Neutrophil (primary cell): ENCODE measurements at regions not wholly inside any gene's neighbourhood (a gene's known extent, or its start where the extent isn't known, plus 50 kb on each side); places are given as distances from the start of the nearest gene placed in this dataset.

Experiments used
- H3K27ac ChIP-seq: fragments of 200-600 bp; sonication (generic); 2 replicates; pipeline ENCODE4 v1.5.1; 2016; ENCODE audit warnings: mild to moderate bottlenecking, moderate library complexity
- H3K27me3 ChIP-seq: fragments of 200-600 bp; sonication (generic); 2 replicates; pipeline ENCODE4 v1.6.0; 2016; ENCODE audit warnings: mild to moderate bottlenecking
- H3K36me3 ChIP-seq: fragments of 200-600 bp; sonication (generic); 2 replicates; pipeline ENCODE4 v1.5.1; 2017
- H3K4me1 ChIP-seq, 2 experiments: fragments of 200-600 bp in 1 of 2; sonication (generic) in 1 of 2; 1 replicate in 1 of 2; 2 replicates in 1 of 2; pipeline versions ENCODE4 v1.5.1 to v1.6.1; 2013 to 2016; ENCODE audit warnings: low read depth in 1 of 2, low read length in 1 of 2, mild to moderate bottlenecking in 1 of 2, moderate library complexity in 1 of 2; ENCODE audit not compliant: control insufficient read depth in 1 of 2, insufficient read depth in 1 of 2
- H3K4me3 ChIP-seq, 2 experiments: fragments of 200-600 bp in 1 of 2; sonication (generic) in 1 of 2; 1 replicate in 1 of 2; 2 replicates in 1 of 2; pipeline ENCODE4 v1.5.1; 2013 to 2016; ENCODE audit warnings: low read depth in 1 of 2, low read length in 1 of 2, mild to moderate bottlenecking in 1 of 2, moderate library complexity in 1 of 2
- H3K9me3 ChIP-seq: fragments of 200-600 bp; sonication (generic); 2 replicates; pipeline ENCODE4 v1.5.1; 2016
- CTCF ChIP-seq: fragments of 200-600 bp; sonication (generic); IDR thresholded peaks from 2 replicates; pipeline ENCODE4 v1.5.1; 2016; ENCODE audit warnings: antibody characterized with exemption

- H3K27me3 ChIP-seq, result no peaks in the 10 kb centered on the region
- H3K36me3 ChIP-seq, result no peaks in the 10 kb centered on the region
- H3K9me3 ChIP-seq, result no peaks in the 10 kb centered on the region
- H3K4me1 ChIP-seq, result no peaks in the 10 kb centered on the region
- H3K4me3 ChIP-seq, result no peak overlapping the region
- TF ChIP-seq CTCF, result no peak
- H3K27ac ChIP-seq, result no peak overlapping the region
These were observed 391.4 kb upstream of the CADM1 start for GRCh38 chr11:115895594-115895993.

GRCh38 chr11:115894176-115894575 is 390.0 kb upstream of the CADM1 start:
- Histone ChIP-seq H3K4me3 (no peak overlapping the region), H3K27ac (no peak overlapping the region)
- no peak for TF ChIP-seq CTCF

GRCh38 chr11:115893461-115894099 is 389.4 kb upstream of the CADM1 start:
- no peaks in the 10 kb centered on the region for H3K36me3 ChIP-seq

More at GRCh38 chr11:115894176-115894575, 390.0 kb upstream of the CADM1 start:
- Histone ChIP-seq H3K4me1 (no peaks in the 10 kb centered on the region), H3K27me3 (no peaks in the 10 kb centered on the region), H3K36me3 (no peaks in the 10 kb centered on the region), H3K9me3 (no peaks in the 10 kb centered on the region)

DNA sequence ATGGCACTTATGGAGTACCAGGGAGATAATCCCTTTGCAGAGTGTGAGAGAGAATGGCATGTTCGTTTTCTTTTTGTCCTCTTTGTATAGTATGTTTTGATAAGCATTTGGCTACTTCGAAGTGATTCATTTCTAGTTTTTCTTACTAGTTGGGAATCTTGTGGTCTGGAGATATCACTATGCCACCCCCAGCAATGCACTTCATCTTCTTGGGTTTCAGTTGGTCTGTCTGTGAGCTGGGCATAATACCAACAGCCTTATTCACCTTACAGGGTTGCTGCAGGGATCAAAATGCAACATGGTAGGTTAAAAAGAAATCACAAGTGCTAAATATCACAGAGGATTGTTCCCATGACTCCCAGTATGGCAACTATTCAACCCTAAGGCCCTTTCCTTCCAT is 387.8 kb upstream of the CADM1 start:
- Histone ChIP-seq H3K4me1 (no peaks in the 10 kb centered on the region), H3K4me3 (no peak overlapping the region), H3K27me3 (no peaks in the 10 kb centered on the region), H3K36me3 (no peaks in the 10 kb centered on the region), H3K27ac (no peak overlapping the region), H3K9me3 (no peaks in the 10 kb centered on the region)
- TF ChIP-seq CTCF, result no peak

More at GRCh38 chr11:115893461-115894099, 389.4 kb upstream of the CADM1 start:
- no peak overlapping the region for H3K27ac ChIP-seq
- H3K4me1 ChIP-seq, result no peaks in the 10 kb centered on the region
- H3K4me3 ChIP-seq, result no peak overlapping the region
- no peaks in the 10 kb centered on the region for H3K27me3 ChIP-seq
- TF ChIP-seq CTCF, result no peak
- no peaks in the 10 kb centered on the region for H3K9me3 ChIP-seq

- no peak overlapping the region for H3K4me3 ChIP-seq
- H3K9me3 ChIP-seq, result no peaks in the 10 kb centered on the region
- TF ChIP-seq CTCF, result no peak
These were observed 387.4 kb upstream of the CADM1 start for GRCh38 chr11:115891581-115891980.

More at GRCh38 chr11:115891581-115891980, 387.4 kb upstream of the CADM1 start:
- H3K27me3 ChIP-seq, result no peaks in the 10 kb centered on the region
- no peaks in the 10 kb centered on the region for H3K4me1 ChIP-seq
- H3K36me3 ChIP-seq, result no peaks in the 10 kb centered on the region
- no peak overlapping the region for H3K27ac ChIP-seq
